ENCODE measurements at regions not wholly inside any gene's neighbourhood (a gene's known extent, or its start where the extent isn't known, plus 50 kb on each side); places are given as distances from the start of the nearest gene placed in this dataset.

GRCh38 chr6:117145940-117146339 lies 119.4 kb upstream of the VGLL2 start:
- POLR2A ChIA-PET = no interaction called here
- Histone ChIP-seq H3K36me3 (ENCODE audit: control insufficient read depth in 2 of 3, insufficient read depth in 3 of 3, low read length in 3 of 3) (no peaks in the 10 kb centered on the region), H3K9me3 (ENCODE audit: control insufficient read depth in 2 of 3, low read length in 3 of 3) (peaks cover 0 to 3% (median 0%) of the 10 kb centered on the region in 3 experiments), H3K27me3 (ENCODE audit: control insufficient read depth in 2 of 2, insufficient read depth in 2 of 2, low read length in 2 of 2) (no peaks in the 10 kb centered on the region), H3K27ac (ENCODE audit: low read depth, low read length) (no peak overlapping the region), H3K4me1 (ENCODE audit: control insufficient read depth in 2 of 2, insufficient read depth in 2 of 2, low read length in 2 of 2) (no peaks in the 10 kb centered on the region), H3K4me3 (ENCODE audit: low read length) (no peak overlapping the region)
- intact Hi-C loops (cut with micrococcal nuclease) = no loop called here
- ATAC-seq (no peak), DNase-seq (no peak)
- no peaks in the 10 kb centered on the region for H3K27me3 Mint-ChIP-seq
- CTCF ChIA-PET = no interaction called here
- no peak overlapping the region for H3K4me3 Mint-ChIP-seq
- no peaks in the 10 kb centered on the region for H3K36me3 Mint-ChIP-seq
- H3K27ac Mint-ChIP-seq = no peak overlapping the region
- peaks cover 2 to 30% (median 10%) of the 10 kb centered on the region in 11 donors for H3K9me3 Mint-ChIP-seq
- H3K4me1 Mint-ChIP-seq = no peaks in the 10 kb centered on the region

GRCh38 chr6:117149324-117149723 lies 116.0 kb upstream of the VGLL2 start:
- no peak overlapping the region for H3K27ac ChIP-seq (ENCODE audit: low read depth, low read length)
- H3K27me3 Mint-ChIP-seq = no peaks in the 10 kb centered on the region
- intact Hi-C loops (cut with micrococcal nuclease) = no loop called here
- ATAC-seq (no peak), DNase-seq (no peak)
- POLR2A ChIA-PET = no interaction called here
- H3K9me3 ChIP-seq (ENCODE audit: control insufficient read depth in 2 of 3, low read length in 3 of 3) = peaks cover 0 to 3% (median 0%) of the 10 kb centered on the region in 3 experiments
- no peak overlapping the region for H3K27ac Mint-ChIP-seq
- no peaks in the 10 kb centered on the region for H3K4me1 ChIP-seq (ENCODE audit: control insufficient read depth in 2 of 2, insufficient read depth in 2 of 2, low read length in 2 of 2)
- H3K9me3 Mint-ChIP-seq = peaks cover 2 to 48% (median 19%) of the 10 kb centered on the region in 11 donors
- no peaks in the 10 kb centered on the region for H3K4me1 Mint-ChIP-seq
- H3K36me3 ChIP-seq (ENCODE audit: control insufficient read depth in 2 of 3, insufficient read depth in 3 of 3, low read length in 3 of 3) = no peaks in the 10 kb centered on the region
- no peaks in the 10 kb centered on the region for H3K27me3 ChIP-seq (ENCODE audit: control insufficient read depth in 2 of 2, insufficient read depth in 2 of 2, low read length in 2 of 2)
- peaks cover 0 to 4% (median 0%) of the 10 kb centered on the region in 5 donors for H3K36me3 Mint-ChIP-seq
- H3K4me3 ChIP-seq (ENCODE audit: low read length) = no peak overlapping the region
- H3K4me3 Mint-ChIP-seq = no peak overlapping the region
- CTCF ChIA-PET = no interaction called here

- peaks cover 0 to 5% (median 0%) of the 10 kb centered on the region in 5 donors for H3K27me3 Mint-ChIP-seq
- H3K9me3 Mint-ChIP-seq = peaks cover 0 to 14% (median 3%) of the 10 kb centered on the region in 11 donors
- H3K27ac Mint-ChIP-seq = no peak overlapping the region
- H3K4me3 Mint-ChIP-seq = no peak overlapping the region
- H3K27ac ChIP-seq (ENCODE audit: low read depth, low read length) = no peak overlapping the region
- no peaks in the 10 kb centered on the region for H3K36me3 Mint-ChIP-seq
- no peaks in the 10 kb centered on the region for H3K36me3 ChIP-seq (ENCODE audit: control insufficient read depth in 2 of 3, insufficient read depth in 3 of 3, low read length in 3 of 3)
- POLR2A ChIA-PET = interaction anchor here (0.6 kb wide), 1 partner anchor 40 kb away, joined by 3 read pairs; no protein-coding TSS in a partner anchor
- no peaks in the 10 kb centered on the region for H3K4me1 ChIP-seq (ENCODE audit: control insufficient read depth in 2 of 2, insufficient read depth in 2 of 2, low read length in 2 of 2)
- DNase-seq (no peak), ATAC-seq (no peak)
- no peaks in the 10 kb centered on the region for H3K9me3 ChIP-seq (ENCODE audit: control insufficient read depth in 2 of 3, low read length in 3 of 3)
- CTCF ChIA-PET = no interaction called here
- no peak overlapping the region for H3K4me3 ChIP-seq (ENCODE audit: low read length)
- H3K27me3 ChIP-seq (ENCODE audit: control insufficient read depth in 2 of 2, insufficient read depth in 2 of 2, low read length in 2 of 2) = no peaks in the 10 kb centered on the region
- intact Hi-C loops (cut with micrococcal nuclease) = no loop called here
- H3K4me1 Mint-ChIP-seq = no peaks in the 10 kb centered on the region
These were observed 108.6 kb upstream of the VGLL2 start for GRCh38 chr6:117156741-117157140.

- DNase-seq (no peak), ATAC-seq (no peak)
- no peaks in the 10 kb centered on the region for H3K36me3 ChIP-seq (ENCODE audit: control insufficient read depth in 2 of 3, insufficient read depth in 3 of 3, low read length in 3 of 3)
- no peaks in the 10 kb centered on the region for H3K9me3 ChIP-seq (ENCODE audit: control insufficient read depth in 2 of 3, low read length in 3 of 3)
- H3K9me3 Mint-ChIP-seq = peaks cover 0 to 9% (median 2%) of the 10 kb centered on the region in 11 donors
- H3K4me1 Mint-ChIP-seq = no peaks in the 10 kb centered on the region
- H3K27me3 ChIP-seq (ENCODE audit: control insufficient read depth in 2 of 2, insufficient read depth in 2 of 2, low read length in 2 of 2) = no peaks in the 10 kb centered on the region
- H3K27ac Mint-ChIP-seq = no peak overlapping the region
- intact Hi-C loops (cut with micrococcal nuclease) = no loop called here
- H3K4me3 Mint-ChIP-seq = no peak overlapping the region
- no peak overlapping the region for H3K4me3 ChIP-seq (ENCODE audit: low read length)
- CTCF ChIA-PET = no interaction called here
- POLR2A ChIA-PET = no interaction called here
- H3K4me1 ChIP-seq (ENCODE audit: control insufficient read depth in 2 of 2, insufficient read depth in 2 of 2, low read length in 2 of 2) = no peaks in the 10 kb centered on the region
- no peak overlapping the region for H3K27ac ChIP-seq (ENCODE audit: low read depth, low read length)
- no peaks in the 10 kb centered on the region for H3K36me3 Mint-ChIP-seq
- H3K27me3 Mint-ChIP-seq = peaks cover 0 to 7% (median 0%) of the 10 kb centered on the region in 5 donors
These were observed 107.9 kb upstream of the VGLL2 start for GRCh38 chr6:117157448-117157847.

- intact Hi-C loops (cut with micrococcal nuclease) = no loop called here
- CTCF ChIA-PET = no interaction called here
- peaks cover 0 to 10% (median 5%) of the 10 kb centered on the region in 5 donors for H3K27me3 Mint-ChIP-seq
- no peak overlapping the region for H3K27ac Mint-ChIP-seq
- H3K27me3 ChIP-seq (ENCODE audit: control insufficient read depth in 2 of 2, insufficient read depth in 2 of 2, low read length in 2 of 2) = no peaks in the 10 kb centered on the region
- ATAC-seq = no peak
- H3K27ac ChIP-seq (ENCODE audit: low read depth, low read length) = no peak overlapping the region
- H3K9me3 ChIP-seq (ENCODE audit: control insufficient read depth in 2 of 3, low read length in 3 of 3) = no peaks in the 10 kb centered on the region
- H3K4me1 Mint-ChIP-seq = no peaks in the 10 kb centered on the region
- no peak for DNase-seq
- no peaks in the 10 kb centered on the region for H3K36me3 ChIP-seq (ENCODE audit: control insufficient read depth in 2 of 3, insufficient read depth in 3 of 3, low read length in 3 of 3)
- POLR2A ChIA-PET = no interaction called here
- peaks cover 0 to 5% (median 0%) of the 10 kb centered on the region in 11 donors for H3K9me3 Mint-ChIP-seq
- H3K4me1 ChIP-seq (ENCODE audit: control insufficient read depth in 2 of 2, insufficient read depth in 2 of 2, low read length in 2 of 2) = no peaks in the 10 kb centered on the region
- no peaks in the 10 kb centered on the region for H3K36me3 Mint-ChIP-seq
- no peak overlapping the region for H3K4me3 ChIP-seq (ENCODE audit: low read length)
- no peak overlapping the region for H3K4me3 Mint-ChIP-seq
These were observed 99.4 kb upstream of the VGLL2 start for GRCh38 chr6:117165911-117166499.

- ATAC-seq (no peak), DNase-seq (no peak)
- ChIA-PET CTCF (no interaction called here), POLR2A (no interaction called here)
- no peaks in the 10 kb centered on the region for H3K4me1 Mint-ChIP-seq
- Histone ChIP-seq H3K36me3 (ENCODE audit: control insufficient read depth in 2 of 3, insufficient read depth in 3 of 3, low read length in 3 of 3) (no peaks in the 10 kb centered on the region), H3K9me3 (ENCODE audit: control insufficient read depth in 2 of 3, low read length in 3 of 3) (no peaks in the 10 kb centered on the region), H3K4me3 (ENCODE audit: low read length) (no peak overlapping the region), H3K27me3 (ENCODE audit: control insufficient read depth in 2 of 2, insufficient read depth in 2 of 2, low read length in 2 of 2) (no peaks in the 10 kb centered on the region), H3K27ac (ENCODE audit: low read depth, low read length) (no peak overlapping the region), H3K4me1 (ENCODE audit: control insufficient read depth in 2 of 2, insufficient read depth in 2 of 2, low read length in 2 of 2) (no peaks in the 10 kb centered on the region)
- H3K27me3 Mint-ChIP-seq = peaks cover 0 to 5% (median 3%) of the 10 kb centered on the region in 5 donors
- peaks cover 0 to 4% (median 0%) of the 10 kb centered on the region in 11 donors for H3K9me3 Mint-ChIP-seq
- no peaks in the 10 kb centered on the region for H3K36me3 Mint-ChIP-seq
- H3K4me3 Mint-ChIP-seq = no peak overlapping the region
- H3K27ac Mint-ChIP-seq = no peak overlapping the region
- intact Hi-C loops (cut with micrococcal nuclease) = no loop called here
These were observed 97.7 kb upstream of the VGLL2 start for GRCh38 chr6:117167520-117168271.
